H9 (cell line): ENCODE measurements at regions not wholly inside any gene's neighbourhood (a gene's known extent, or its start where the extent isn't known, plus 50 kb on each side); places are given as distances from the start of the nearest gene placed in this dataset.

ENCODE experiments used
- DNase-seq: peaks from one replicate; pipeline ENCODE4 v3.0.0-alpha.2; 2017
- H2AFZ ChIP-seq: one replicate; pipeline ENCODE4 v1.6.1; 2013; ENCODE audit warnings: mild to moderate bottlenecking, low read length, control low read depth, moderate library complexity
- H2AK5ac ChIP-seq: 2 replicates; pipeline ENCODE4 v1.6.1; 2013; ENCODE audit warnings: low read length, control low read depth, mixed read lengths; ENCODE audit not compliant: insufficient read length
- H2BK120ac ChIP-seq: one replicate; pipeline ENCODE4 v1.6.1; 2013; ENCODE audit warnings: low read depth, mild to moderate bottlenecking, low read length, control low read depth, inconsistent platforms; ENCODE audit not compliant: poor library complexity, severe bottlenecking
- H2BK12ac ChIP-seq: 2 replicates; pipeline ENCODE4 v1.6.1; 2013; ENCODE audit warnings: low read length, control low read depth, mixed read lengths, low read depth; ENCODE audit not compliant: insufficient read length
- H2BK15ac ChIP-seq: 2 replicates; pipeline ENCODE4 v1.6.1; 2013; ENCODE audit warnings: low read depth, low read length, control low read depth
- H2BK20ac ChIP-seq: one replicate; pipeline ENCODE4 v1.6.1; 2013; ENCODE audit warnings: low read depth, mild to moderate bottlenecking, low read length, control low read depth, inconsistent platforms; ENCODE audit not compliant: poor library complexity, severe bottlenecking
- H2BK5ac ChIP-seq: 2 replicates; pipeline ENCODE4 v1.6.1; 2013; ENCODE audit warnings: low read length, control low read depth, mixed read lengths; ENCODE audit not compliant: insufficient read length
- H3K14ac ChIP-seq: 2 replicates; pipeline ENCODE4 v1.6.1; 2013; ENCODE audit warnings: low read length, control low read depth; ENCODE audit not compliant: insufficient read depth
- H3K18ac ChIP-seq: 2 replicates; pipeline ENCODE4 v1.6.1; 2013; ENCODE audit warnings: low read depth, mild to moderate bottlenecking, mixed read lengths, low read length, control low read depth; ENCODE audit not compliant: insufficient read length
- H3K23ac ChIP-seq: 2 replicates; pipeline ENCODE4 v1.6.1; 2013; ENCODE audit warnings: low read length, control low read depth, mixed read lengths, low read depth; ENCODE audit not compliant: insufficient read length
- H3K23me2 ChIP-seq: 2 replicates; pipeline ENCODE4 v1.6.1; 2013; ENCODE audit warnings: low read depth, mild to moderate bottlenecking, mixed read lengths, low read length, control low read depth; ENCODE audit not compliant: insufficient read length, poor library complexity, severe bottlenecking
- H3K27ac ChIP-seq: 2 replicates; pipeline ENCODE4 v1.5.1; 2013; ENCODE audit warnings: low read length, control low read depth, mixed read lengths, low read depth; ENCODE audit not compliant: insufficient read length
- H3K27me3 ChIP-seq: 2 replicates; pipeline ENCODE4 v1.6.1; 2013; ENCODE audit warnings: low read length, control low read depth, inconsistent platforms; ENCODE audit not compliant: insufficient read depth
- H3K4ac ChIP-seq: 2 replicates; pipeline ENCODE4 v1.6.1; 2013; ENCODE audit warnings: low read depth, mild to moderate bottlenecking, control low read depth, inconsistent platforms, low read length, moderate library complexity
- H3K4me1 ChIP-seq: 2 replicates; pipeline ENCODE4 v1.6.1; 2013; ENCODE audit warnings: low read length, control low read depth, inconsistent platforms; ENCODE audit not compliant: insufficient read depth
- H3K4me2 ChIP-seq: 2 replicates; pipeline ENCODE4 v1.6.1; 2013; ENCODE audit warnings: low read length, control low read depth, mixed read lengths; ENCODE audit not compliant: insufficient read length, insufficient read depth
- H3K56ac ChIP-seq: 2 replicates; pipeline ENCODE4 v1.6.1; 2013; ENCODE audit warnings: low read depth, mild to moderate bottlenecking, mixed read lengths, low read length, control low read depth; ENCODE audit not compliant: insufficient read length
- H3K79me1 ChIP-seq: 2 replicates; pipeline ENCODE4 v1.6.1; 2013; ENCODE audit warnings: low read depth, mild to moderate bottlenecking, moderate library complexity, low read length, control low read depth, inconsistent platforms; ENCODE audit not compliant: insufficient read depth, poor library complexity, severe bottlenecking
- H3K79me2 ChIP-seq: 2 replicates; pipeline ENCODE4 v1.6.1; 2013; ENCODE audit warnings: low read length, control low read depth, inconsistent platforms; ENCODE audit not compliant: insufficient read depth
- H3K9ac ChIP-seq: 2 replicates; pipeline ENCODE4 v1.6.1; 2013; ENCODE audit warnings: low read length, control low read depth, mixed read lengths; ENCODE audit not compliant: insufficient read length; ENCODE audit errors: extremely low read depth
- H3K9me3 ChIP-seq: one replicate; pipeline ENCODE4 v1.6.1; 2013; ENCODE audit warnings: low read depth, low read length, inconsistent platforms; ENCODE audit not compliant: control insufficient read depth
- H3T11ph ChIP-seq: one replicate; pipeline ENCODE4 v1.6.1; 2013; ENCODE audit warnings: mild to moderate bottlenecking, low read length, control low read depth, inconsistent platforms
- H4K20me1 ChIP-seq: one replicate; pipeline ENCODE4 v1.6.1; 2013; ENCODE audit not compliant: control insufficient read depth, insufficient read length, insufficient read depth
- H4K5ac ChIP-seq: 2 replicates; pipeline ENCODE4 v1.6.1; 2013; ENCODE audit warnings: low read depth, mild to moderate bottlenecking, mixed read lengths, low read length, control low read depth; ENCODE audit not compliant: insufficient read length
- H4K8ac ChIP-seq: replicated peaks from 2 replicates; pipeline ENCODE4 v1.6.1; 2013; ENCODE audit warnings: low read length, control low read depth, mixed read lengths, low read depth; ENCODE audit not compliant: insufficient read length
- H4K91ac ChIP-seq: 2 replicates; pipeline ENCODE4 v1.6.1; 2013; ENCODE audit warnings: low read depth, mild to moderate bottlenecking, moderate library complexity, mixed read lengths, low read length, control low read depth; ENCODE audit not compliant: insufficient read length
- H3K27ac Mint-ChIP-seq, 3 experiments: 2 replicates in 2 of 3; 3 replicates in 1 of 3; pipeline ENCODE4 v1.8.0; 2020 to 2021; ENCODE audit warnings: mixed read lengths in 3 of 3, mild to moderate bottlenecking in 1 of 3, moderate library complexity in 1 of 3
- H3K27me3 Mint-ChIP-seq: 2 replicates; pipeline ENCODE4 v1.8.0; 2021; ENCODE audit warnings: low read depth, mild to moderate bottlenecking, moderate library complexity, mixed read lengths
- H3K36me3 Mint-ChIP-seq, 3 experiments: 2 replicates in 2 of 3; 3 replicates in 1 of 3; pipeline ENCODE4 v1.8.0; 2020 to 2021; ENCODE audit warnings: low read depth in 3 of 3, mixed read lengths in 3 of 3; ENCODE audit not compliant: insufficient read depth in 1 of 3
- H3K4me1 Mint-ChIP-seq, 2 experiments: 2 replicates each; pipeline ENCODE4 v1.8.0; 2020; ENCODE audit warnings: mixed read lengths in 2 of 2
- H3K4me3 Mint-ChIP-seq, 2 experiments: 2 replicates in 1 of 2; 3 replicates in 1 of 2; pipeline ENCODE4 v1.8.0; 2020 to 2021; ENCODE audit warnings: mild to moderate bottlenecking in 2 of 2, mixed read lengths in 2 of 2, moderate library complexity in 1 of 2
- H3K9me3 Mint-ChIP-seq, 2 experiments: 2 replicates in 1 of 2; 3 replicates in 1 of 2; pipeline ENCODE4 v1.8.0; 2020; ENCODE audit warnings: mild to moderate bottlenecking in 2 of 2, mixed read lengths in 2 of 2, moderate library complexity in 1 of 2
- CTCF ChIP-seq: fragments of 200-600 bp; sonication (generic); conservative IDR thresholded peaks from 3 replicates; pipeline ENCODE4 v1.8.0; 2021; ENCODE audit warnings: antibody characterized with exemption, mild to moderate bottlenecking
- WGBS: extraction: QIAGEN DNeasy Blood & Tissue Kit; methylation state at CpG from one replicate; pipeline ENCODE4 v1.1.7; 2013; ENCODE audit warnings: missing lambda C conversion rate, low lambda C conversion rate, mixed read lengths; ENCODE audit not compliant: insufficient read length; ENCODE audit errors: extremely low coverage; 5-methylcytosine and 5-hydroxymethylcytosine counted together

GRCh38 chr20:11807054-11808048 lies 110.3 kb upstream of the BTBD3 start:
- Histone ChIP-seq H4K5ac (no peak overlapping the region), H4K91ac (no peak overlapping the region), H4K8ac (no peak overlapping the region), H3K4ac (no peak overlapping the region), H3K14ac (no peak overlapping the region), H3K23ac (no peak overlapping the region), H2BK120ac (no peak overlapping the region), H2BK12ac (no peak overlapping the region), H3K27me3 (no peaks in the 10 kb centered on the region), H2BK20ac (no peak overlapping the region), H2BK5ac (no peak overlapping the region), H3K9me3 (no peaks in the 10 kb centered on the region), H3K56ac (no peak overlapping the region), H2AFZ (no peak overlapping the region), H2AK5ac (no peak overlapping the region), H3K27ac (no peak overlapping the region), H3K18ac (no peak overlapping the region), H3K4me1 (peaks cover 4% of the 10 kb centered on the region), H3K79me2 (no peaks in the 10 kb centered on the region), H3K79me1 (no peaks in the 10 kb centered on the region), H3T11ph (no peak overlapping the region), H3K9ac (no peak overlapping the region), H4K20me1 (no peaks in the 10 kb centered on the region), H3K4me2 (no peak overlapping the region), H3K23me2 (no peaks in the 10 kb centered on the region), H2BK15ac (no peak overlapping the region)
- Mint-ChIP-seq H3K4me1 (peaks cover 24 to 26% of the 10 kb centered on the region in 2 experiments), H3K4me3 (no peak overlapping the region), H3K9me3 (no peaks in the 10 kb centered on the region; a peak in 1 of 5 replicates), H3K36me3 (no peaks in the 10 kb centered on the region), H3K27me3 (no peaks in the 10 kb centered on the region), H3K27ac (no peak overlapping the region)
- no peak for DNase-seq
- WGBS = no CpG with 5 or more reads among the region's 4 CpGs
- no peak for TF ChIP-seq CTCF
